GM12873 (cell line): ENCODE measurements at regions not wholly inside any gene's neighbourhood (a gene's known extent, or its start where the extent isn't known, plus 50 kb on each side); places are given as distances from the start of the nearest gene placed in this dataset.

Experiments used
- CTCF ChIP-seq: IDR thresholded peaks from 2 replicates; pipeline ENCODE4 v1.5.1; 2012; ENCODE audit warnings: low read depth, mild to moderate bottlenecking, moderate library complexity, low read length, control low read depth; ENCODE audit not compliant: insufficient read depth; ENCODE audit errors: missing control alignments

GRCh38 chr2:2825516-2826208 is 494.6 kb upstream of the MYT1L start:
- TF ChIP-seq CTCF, result no peak

GRCh38 chr2:2825062-2825461 is 494.0 kb upstream of the MYT1L start:
- no peak for TF ChIP-seq CTCF

- TF ChIP-seq CTCF, result no peak
Observed at GRCh38 chr2:2824588-2824987, 493.5 kb upstream of the MYT1L start.

- no peak for TF ChIP-seq CTCF
Observed at GRCh38 chr2:2823061-2823753, 492.1 kb upstream of the MYT1L start.

- TF ChIP-seq CTCF, result no peak
Observed at GRCh38 chr2:2822143-2822542, 491.1 kb upstream of the MYT1L start.

- TF ChIP-seq CTCF, result no peak
Observed at GRCh38 chr2:2812648-2813047, 481.6 kb upstream of the MYT1L start.

GRCh38 chr2:2812117-2812516 is 481.0 kb upstream of the MYT1L start:
- no peak for TF ChIP-seq CTCF
